ENCODE measurements at regions not wholly inside any gene's neighbourhood (a gene's known extent, or its start where the extent isn't known, plus 50 kb on each side); places are given as distances from the start of the nearest gene placed in this dataset.

DNA sequence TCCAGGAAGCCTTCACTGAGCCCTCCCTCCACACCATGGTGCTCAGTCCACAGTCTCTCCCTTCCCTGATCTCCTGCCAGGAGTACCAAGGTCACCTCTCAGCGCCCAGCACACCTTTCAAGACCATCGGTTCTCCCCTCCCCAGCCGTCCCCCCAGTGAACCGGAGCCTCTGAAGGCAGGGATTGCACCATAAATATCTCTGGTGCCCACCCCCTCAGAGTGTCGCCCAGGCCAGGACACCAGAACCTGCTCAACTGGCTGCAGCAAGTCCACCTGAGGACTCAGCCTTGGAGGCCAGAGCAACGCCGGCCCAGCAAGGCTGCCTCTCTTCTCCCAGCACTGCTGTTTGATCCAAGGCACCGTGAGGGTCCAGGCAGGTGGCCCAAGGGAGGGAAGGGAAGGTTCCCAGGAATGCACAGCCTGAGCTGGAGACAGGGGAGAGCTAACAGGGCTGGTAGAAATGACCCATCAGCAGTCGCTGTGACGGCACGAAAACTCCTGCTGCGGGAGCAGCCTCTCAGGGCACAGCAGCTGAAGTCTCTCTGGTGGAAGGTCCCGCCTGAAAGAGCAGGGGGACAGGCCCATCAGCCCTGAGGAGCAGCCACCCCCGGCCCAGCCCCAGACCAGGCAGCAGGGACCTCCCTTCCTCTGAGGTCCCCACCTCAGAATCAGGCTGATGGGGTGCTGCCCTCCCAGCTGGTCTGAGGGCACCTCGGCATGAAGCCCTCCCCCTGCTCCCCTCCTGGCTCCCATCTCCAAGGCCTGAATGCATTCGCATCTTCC lies 80.3 kb downstream of the BUD13 start:
- TF ChIP-seq EZH2 (IDR thresholded peaks at IDR 0.05; ENCODE audit: insufficient read depth, poor library complexity, severe bottlenecking) = no peak
- no peak for TF ChIP-seq EZH2phosphoT487 (IDR thresholded peaks at IDR 0.05; ENCODE audit: insufficient read depth, low read depth)

Measured in GM23248 (cell line).